ENCODE measurements at regions not wholly inside any gene's neighbourhood (a gene's known extent, or its start where the extent isn't known, plus 50 kb on each side); places are given as distances from the start of the nearest gene placed in this dataset.

DNA sequence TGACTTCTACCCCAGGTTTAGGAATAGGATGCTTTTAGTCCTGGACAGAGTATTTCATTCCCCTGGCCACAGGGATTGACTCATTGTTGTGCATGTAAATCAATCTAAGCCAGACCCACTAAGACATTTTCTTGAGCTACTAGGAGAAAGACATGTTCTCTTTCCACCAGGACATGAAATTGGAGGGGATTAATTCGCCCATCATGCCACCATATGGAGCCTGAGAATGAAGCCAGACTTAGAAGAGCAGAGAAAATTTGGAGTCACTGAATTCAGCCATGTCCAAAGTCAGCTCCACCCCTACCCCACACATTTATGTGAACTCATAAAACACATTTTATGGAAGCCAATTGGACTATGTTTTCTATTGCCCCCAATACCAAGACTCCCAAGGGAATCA, 322.5 kb downstream of the NFIB start:
- no peak overlapping the region for H3K4me3 ChIP-seq (ENCODE audit: low read length)
- TF ChIP-seq, protein P1, sequence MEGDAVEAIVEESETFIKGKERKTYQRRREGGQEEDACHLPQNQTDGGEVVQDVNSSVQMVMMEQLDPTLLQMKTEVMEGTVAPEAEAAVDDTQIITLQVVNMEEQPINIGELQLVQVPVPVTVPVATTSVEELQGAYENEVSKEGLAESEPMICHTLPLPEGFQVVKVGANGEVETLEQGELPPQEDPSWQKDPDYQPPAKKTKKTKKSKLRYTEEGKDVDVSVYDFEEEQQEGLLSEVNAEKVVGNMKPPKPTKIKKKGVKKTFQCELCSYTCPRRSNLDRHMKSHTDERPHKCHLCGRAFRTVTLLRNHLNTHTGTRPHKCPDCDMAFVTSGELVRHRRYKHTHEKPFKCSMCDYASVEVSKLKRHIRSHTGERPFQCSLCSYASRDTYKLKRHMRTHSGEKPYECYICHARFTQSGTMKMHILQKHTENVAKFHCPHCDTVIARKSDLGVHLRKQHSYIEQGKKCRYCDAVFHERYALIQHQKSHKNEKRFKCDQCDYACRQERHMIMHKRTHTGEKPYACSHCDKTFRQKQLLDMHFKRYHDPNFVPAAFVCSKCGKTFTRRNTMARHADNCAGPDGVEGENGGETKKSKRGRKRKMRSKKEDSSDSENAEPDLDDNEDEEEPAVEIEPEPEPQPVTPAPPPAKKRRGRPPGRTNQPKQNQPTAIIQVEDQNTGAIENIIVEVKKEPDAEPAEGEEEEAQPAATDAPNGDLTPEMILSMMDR (IDR thresholded peaks at IDR 0.05; ENCODE audit: insufficient read depth, low read depth, low read length, missing control alignments), result no peak
- DNase-seq (ENCODE audit: low read depth), result no peak

DNA sequence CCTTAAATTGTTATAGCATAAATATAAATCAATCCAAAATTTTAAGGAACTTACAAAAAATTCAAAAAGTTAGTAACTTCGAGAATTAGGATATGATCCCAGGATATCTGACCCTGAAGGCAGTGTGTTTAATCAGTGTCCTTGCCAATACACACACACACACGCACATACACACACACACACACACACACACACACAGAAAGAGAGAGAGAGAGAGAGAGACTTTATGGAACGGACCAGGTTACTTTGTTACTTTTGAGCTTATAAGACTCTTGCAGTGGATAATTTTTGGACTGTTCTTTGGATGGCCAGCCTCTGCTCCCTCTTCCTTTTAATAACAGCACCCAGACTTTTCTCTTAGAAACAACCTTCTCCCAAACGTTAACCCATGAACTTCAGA, 322.9 kb downstream of the NFIB start:
- no peak overlapping the region for H3K4me3 ChIP-seq (ENCODE audit: low read length)
- no peak for DNase-seq (ENCODE audit: low read depth)
- TF ChIP-seq, protein P1 (IDR thresholded peaks at IDR 0.05; ENCODE audit: insufficient read depth, low read depth, low read length, missing control alignments), result no peak

DNA sequence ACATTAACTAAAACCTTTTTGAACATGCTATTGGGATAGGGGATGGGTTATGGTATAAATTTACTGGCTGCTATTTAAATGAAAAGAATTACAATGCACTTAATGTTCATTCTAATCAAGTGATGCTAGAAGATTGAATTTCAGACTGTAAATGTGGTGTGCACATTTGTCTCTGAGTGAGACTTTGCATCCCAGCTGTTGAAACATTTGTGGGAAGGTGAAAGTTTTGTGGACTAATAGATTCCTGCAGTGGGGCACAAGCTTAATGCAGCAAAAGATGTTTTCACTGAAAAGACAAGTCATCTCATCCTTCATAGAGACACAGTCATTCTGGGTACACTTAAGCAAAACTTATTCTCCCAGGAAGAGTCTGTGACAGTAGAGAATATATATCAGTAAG, 323.6 kb downstream of the NFIB start:
- TF ChIP-seq, protein P1 (IDR thresholded peaks at IDR 0.05; ENCODE audit: insufficient read depth, low read depth, low read length, missing control alignments), result no peak
- no peak overlapping the region for H3K4me3 ChIP-seq (ENCODE audit: low read length)
- DNase-seq (ENCODE audit: low read depth), result no peak

DNA sequence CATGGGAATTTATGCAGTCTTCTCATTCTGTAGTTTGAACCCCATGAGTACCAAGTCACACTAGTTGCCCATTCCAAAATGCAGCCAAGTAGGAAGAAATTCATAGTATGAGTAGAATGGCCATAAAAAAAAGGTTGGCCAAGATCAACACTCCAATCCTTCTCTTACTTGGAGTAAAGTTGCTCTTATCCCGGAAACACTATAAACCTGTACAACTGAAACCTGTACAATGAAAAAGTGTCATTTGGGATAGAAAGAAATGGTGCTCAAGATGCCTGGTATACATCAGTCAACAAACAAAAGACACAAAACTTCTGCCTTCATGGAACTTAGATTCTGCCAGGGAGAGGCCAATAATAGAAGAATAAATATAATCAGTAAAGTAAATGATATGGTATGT, 325.0 kb downstream of the NFIB start:
- TF ChIP-seq, protein P1 (IDR thresholded peaks at IDR 0.05; ENCODE audit: insufficient read depth, low read depth, low read length, missing control alignments), result no peak
- H3K4me3 ChIP-seq (ENCODE audit: low read length), result no peak overlapping the region
- no peak for DNase-seq (ENCODE audit: low read depth)

DNA sequence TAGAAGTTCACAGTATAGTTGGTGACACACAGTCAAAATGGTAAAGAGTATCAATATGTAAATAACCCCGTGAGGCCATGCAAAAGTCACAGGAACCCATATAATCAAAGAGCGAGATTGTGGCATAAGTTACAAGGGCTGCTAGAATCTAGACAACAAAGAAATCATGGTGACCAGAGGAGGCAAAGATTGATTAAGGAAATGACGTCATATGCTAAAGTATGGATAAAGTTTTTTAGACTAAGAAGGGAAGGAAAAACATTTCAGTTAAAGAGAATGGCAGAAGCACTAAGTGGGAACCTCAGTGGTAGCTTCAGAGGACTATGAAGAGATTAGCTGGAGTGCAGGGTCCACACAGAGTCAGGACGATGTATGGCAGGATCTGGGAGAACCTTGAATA, 330.3 kb downstream of the NFIB start:
- no peak for DNase-seq (ENCODE audit: low read depth)
- TF ChIP-seq, protein P1 (IDR thresholded peaks at IDR 0.05; ENCODE audit: insufficient read depth, low read depth, low read length, missing control alignments), result no peak
- no peak overlapping the region for H3K4me3 ChIP-seq (ENCODE audit: low read length)

DNA sequence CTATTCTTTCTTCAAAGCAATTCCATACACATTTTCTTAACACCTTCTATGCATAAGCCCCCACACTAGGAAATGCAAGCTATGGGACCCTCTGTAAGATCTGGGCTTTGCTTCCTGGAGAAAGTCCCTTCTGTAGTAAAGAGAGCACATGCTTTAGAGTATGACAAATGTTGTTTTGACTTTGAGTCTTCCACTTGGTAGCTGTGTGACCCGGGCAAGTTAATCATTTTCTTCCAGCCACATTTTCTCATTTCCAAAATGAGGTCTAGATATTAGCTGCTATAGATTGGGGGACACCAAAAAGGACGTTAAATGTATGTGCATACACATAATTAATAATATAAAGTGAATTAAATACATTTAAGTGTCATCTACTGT, 334.0 kb downstream of the NFIB start:
- H3K4me3 ChIP-seq (ENCODE audit: low read length), result no peak overlapping the region
- TF ChIP-seq, protein P1 (IDR thresholded peaks at IDR 0.05; ENCODE audit: insufficient read depth, low read depth, low read length, missing control alignments), result no peak
- DNase-seq (ENCODE audit: low read depth), result no peak

DNA sequence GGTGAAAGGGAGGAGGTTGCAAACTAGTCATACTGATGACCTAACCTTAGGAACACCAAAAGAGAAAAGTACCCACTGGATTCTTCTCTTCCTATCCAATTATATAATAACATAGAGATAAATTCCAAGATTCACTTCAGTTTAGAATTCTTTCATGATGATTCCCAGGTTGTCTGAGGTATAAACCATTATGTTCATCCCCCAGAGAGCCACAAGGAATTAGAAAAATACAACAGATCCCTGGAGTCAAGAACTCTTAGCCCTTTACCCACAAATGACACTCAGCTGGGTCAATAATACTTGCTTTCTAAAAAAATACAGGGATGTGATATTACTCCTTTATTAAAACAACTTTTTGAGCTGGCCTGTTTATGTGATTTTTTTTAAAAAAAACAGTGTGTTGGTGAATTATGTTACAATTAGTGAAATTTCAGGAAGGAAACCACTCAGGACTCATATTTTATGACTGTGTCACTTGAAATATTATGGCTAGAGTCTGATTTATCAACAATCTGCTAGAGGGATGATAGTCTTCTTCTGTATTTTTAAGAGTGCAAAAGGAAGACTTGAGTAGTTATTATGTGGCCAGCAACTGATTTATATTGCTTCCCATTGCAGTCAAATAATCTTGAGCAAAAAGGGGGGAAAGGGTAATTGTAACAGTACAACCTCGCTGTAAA, 338.2 kb downstream of the NFIB start:
- TF ChIP-seq, protein P1 (IDR thresholded peaks at IDR 0.05; ENCODE audit: insufficient read depth, low read depth, low read length, missing control alignments), result no peak
- no peak overlapping the region for H3K4me3 ChIP-seq (ENCODE audit: low read length)
- no peak for DNase-seq (ENCODE audit: low read depth)

Measured in epithelial cell of esophagus (primary cell).